WTC11 (cell line): ENCODE measurements at regions not wholly inside any gene's neighbourhood (a gene's known extent, or its start where the extent isn't known, plus 50 kb on each side); places are given as distances from the start of the nearest gene placed in this dataset.

ENCODE experiments used
- ATAC-seq: fragments of 200-7000 bp; cut with Tn5 transposase; 2 replicates; pipeline ENCODE4 v1.10.0; 2021; ENCODE audit warnings: mild to moderate bottlenecking, moderate library complexity
- CTCF ChIA-PET: fragments of 300-600 bp; sonication (Branson Sonifier 250); formaldehyde crosslinking; loops from one replicate; lab custom pipeline; 2021; ENCODE audit warnings: antibody characterized with exemption; lab: Charles Lee
- POLR2A ChIA-PET: fragments of 350-600 bp; sonication (Branson Sonifier 250); formaldehyde crosslinking; loops from one replicate; lab custom pipeline; 2021; ENCODE audit warnings: antibody characterized with exemption; lab: Charles Lee
- DNase-seq: peaks from one replicate; pipeline ENCODE4 v3.0.0; 2021; ENCODE audit warnings: low spot score
- H3K27ac Mint-ChIP-seq: 2 replicates; pipeline ENCODE4 v1.8.0; 2021; ENCODE audit warnings: mixed read lengths
- H3K27me3 Mint-ChIP-seq: 2 replicates; pipeline ENCODE4 v1.8.0; 2021; ENCODE audit warnings: low read depth, mild to moderate bottlenecking, moderate library complexity, mixed read lengths
- H3K36me3 Mint-ChIP-seq: 2 replicates; pipeline ENCODE4 v1.8.0; 2021; ENCODE audit warnings: mixed read lengths
- H3K4me1 Mint-ChIP-seq: 2 replicates; pipeline ENCODE4 v1.8.0; 2022; ENCODE audit warnings: mixed read lengths
- H3K4me3 Mint-ChIP-seq: 2 replicates; pipeline ENCODE4 v1.8.0; 2021; ENCODE audit warnings: mild to moderate bottlenecking, moderate library complexity, mixed read lengths
- H3K9me3 Mint-ChIP-seq: 2 replicates; pipeline ENCODE4 v1.8.0; 2021; ENCODE audit warnings: mixed read lengths
- AR ChIP-seq: fragments of 250-450 bp; sonication (Bioruptor Pico); IDR thresholded peaks from 2 replicates; pipeline ENCODE4 v1.9.0; 2021; ENCODE audit warnings: mild to moderate bottlenecking
- ATF2 ChIP-seq: sonication (generic); formaldehyde crosslinking; IDR thresholded peaks from 2 replicates; pipeline ENCODE4 v1.8.1; 2022; ENCODE audit warnings: low read depth, missing genetic modification reagents, borderline replicate concordance
- ATF6 ChIP-seq: sonication (generic); formaldehyde crosslinking; IDR thresholded peaks from 2 replicates; pipeline ENCODE4 v1.8.1; 2023; ENCODE audit warnings: mild to moderate bottlenecking, missing genetic modification reagents
- CREB1 ChIP-seq: sonication (generic); formaldehyde crosslinking; IDR thresholded peaks from 2 replicates; pipeline ENCODE4 v1.8.0; 2023; ENCODE audit warnings: mild to moderate bottlenecking, missing genetic modification reagents
- E2F5 ChIP-seq: sonication (generic); formaldehyde crosslinking; IDR thresholded peaks from 2 replicates; pipeline ENCODE4 v1.8.1; 2022; ENCODE audit warnings: mild to moderate bottlenecking, moderate library complexity, missing genetic modification reagents
- ELF4 ChIP-seq: sonication (generic); formaldehyde crosslinking; IDR thresholded peaks from 2 replicates; pipeline ENCODE4 v1.8.1; 2022; ENCODE audit warnings: low read depth, mild to moderate bottlenecking, moderate library complexity, missing genetic modification reagents
- EMX1 ChIP-seq: fragments of 250-450 bp; sonication (Bioruptor Pico); IDR thresholded peaks from 2 replicates; pipeline ENCODE4 v1.8.0; 2021; ENCODE audit warnings: mild to moderate bottlenecking
- IRF1 ChIP-seq: sonication (generic); formaldehyde crosslinking; IDR thresholded peaks from 2 replicates; pipeline ENCODE4 v1.8.0; 2023; ENCODE audit warnings: missing genetic modification reagents
- IRF2 ChIP-seq: sonication (generic); formaldehyde crosslinking; IDR thresholded peaks from 2 replicates; pipeline ENCODE4 v1.8.0; 2022; ENCODE audit warnings: low read depth, missing genetic modification reagents, borderline replicate concordance
- NFYB ChIP-seq: sonication (generic); formaldehyde crosslinking; conservative IDR thresholded peaks from 2 replicates; pipeline ENCODE4 v1.8.0; 2022; ENCODE audit warnings: low read depth, missing genetic modification reagents
- NR3C1 ChIP-seq: sonication (generic); formaldehyde crosslinking; conservative IDR thresholded peaks from 2 replicates; pipeline ENCODE4 v1.8.1; 2023; ENCODE audit warnings: low read depth, mild to moderate bottlenecking, missing genetic modification reagents
- PRRX2 ChIP-seq: fragments of 250-450 bp; sonication (Bioruptor Pico); IDR thresholded peaks from 2 replicates; pipeline ENCODE4 v1.8.0; 2021; ENCODE audit warnings: mild to moderate bottlenecking
- STAT6 ChIP-seq: sonication (generic); formaldehyde crosslinking; conservative IDR thresholded peaks from 2 replicates; pipeline ENCODE4 v1.8.1; 2023; ENCODE audit warnings: mild to moderate bottlenecking, low read depth, missing genetic modification reagents, moderate library complexity
- USF1 ChIP-seq: sonication (generic); formaldehyde crosslinking; IDR thresholded peaks from 2 replicates; pipeline ENCODE4 v1.8.0; 2022; ENCODE audit warnings: mild to moderate bottlenecking, missing genetic modification reagents
- ZBTB21 ChIP-seq: sonication (generic); formaldehyde crosslinking; IDR thresholded peaks from 2 replicates; pipeline ENCODE4 v1.8.1; 2023; ENCODE audit warnings: mild to moderate bottlenecking, missing genetic modification reagents, borderline replicate concordance
- ZMAT4 ChIP-seq: fragments of 250-450 bp; sonication (Bioruptor Pico); IDR thresholded peaks from 2 replicates; pipeline ENCODE4 v1.9.0; 2021; ENCODE audit warnings: mild to moderate bottlenecking
- ZNF232 ChIP-seq: sonication (generic); formaldehyde crosslinking; IDR thresholded peaks from 2 replicates; pipeline ENCODE4 v1.8.0; 2022; ENCODE audit warnings: mild to moderate bottlenecking, missing genetic modification reagents
- ZNF423 ChIP-seq: fragments of 250-450 bp; sonication (Bioruptor Pico); IDR thresholded peaks from 2 replicates; pipeline ENCODE4 v2.1.2; 2022; ENCODE audit warnings: mild to moderate bottlenecking, moderate library complexity
- ZNF425 ChIP-seq: fragments of 250-450 bp; sonication (Bioruptor Pico); conservative IDR thresholded peaks from 2 replicates; pipeline ENCODE4 v1.9.0; 2021; ENCODE audit warnings: mild to moderate bottlenecking

GRCh38 chr4:177660223-177660622, 218.0 kb upstream of the AGA start (continued):
- TF ChIP-seq STAT6: no peak
- no peak for TF ChIP-seq EMX1 (CRISPR knock-in tag)

GRCh38 chr4:177667687-177668086, 225.4 kb upstream of the AGA start:
- CTCF ChIA-PET: no interaction called here
- POLR2A ChIA-PET: no interaction called here
- ATAC-seq: no peak

More at GRCh38 chr4:177667687-177668086, 225.4 kb upstream of the AGA start:
- Mint-ChIP-seq H3K27me3 (no peaks in the 10 kb centered on the region), H3K4me1 (peaks cover 14% of the 10 kb centered on the region), H3K4me3 (no peak overlapping the region), H3K9me3 (peaks cover 33% of the 10 kb centered on the region), H3K27ac (no peak overlapping the region), H3K36me3 (peaks cover 22% of the 10 kb centered on the region)
- TF ChIP-seq AR (no peak), ELF4 (CRISPR knock-in tag) (no peak), E2F5 (no peak), PRRX2 (CRISPR knock-in tag) (no peak), USF1 (CRISPR knock-in tag) (no peak), IRF1 (CRISPR knock-in tag) (no peak), ZMAT4 (CRISPR knock-in tag) (no peak), NR3C1 (CRISPR knock-in tag) (no peak), ATF2 (CRISPR knock-in tag) (no peak), IRF2 (CRISPR knock-in tag) (no peak), CREB1 (CRISPR knock-in tag) (no peak), ZNF425 (no peak), NFYB (CRISPR knock-in tag) (no peak), ATF6 (CRISPR knock-in tag) (no peak), ZNF232 (CRISPR knock-in tag) (no peak), ZBTB21 (CRISPR knock-in tag) (no peak), ZNF423 (CRISPR knock-in tag) (no peak)
- no peak for DNase-seq
